Left ventricle myocardium inferior (tissue), 1 donor: ENCODE measurements at regions not wholly inside any gene's neighbourhood (a gene's known extent, or its start where the extent isn't known, plus 50 kb on each side); places are given as distances from the start of the nearest gene placed in this dataset.

Experiments
- DNase-seq: peaks from one replicate; pipeline ENCODE4 v3.0.0-alpha.2; 2020
- H3K27ac ChIP-seq: fragments of 200-600 bp; replicated peaks from 2 replicates; pipeline ENCODE4 v1.8.0; 2021
- H3K27me3 ChIP-seq: fragments of 200-600 bp; 2 replicates; pipeline ENCODE4 v1.8.0; 2021; ENCODE audit warnings: low read depth
- H3K36me3 ChIP-seq: fragments of 200-600 bp; 2 replicates; pipeline ENCODE4 v1.8.0; 2021
- H3K4me1 ChIP-seq: fragments of 200-600 bp; 2 replicates; pipeline ENCODE4 v1.8.0; 2021
- H3K4me3 ChIP-seq: fragments of 200-600 bp; 2 replicates; pipeline ENCODE4 v1.8.0; 2021; ENCODE audit warnings: mild to moderate bottlenecking, moderate library complexity
- H3K9me3 ChIP-seq: fragments of 200-600 bp; replicated peaks from 2 replicates; pipeline ENCODE4 v1.8.0; 2021
- CTCF ChIP-seq: fragments of 200-600 bp; IDR thresholded peaks from 2 replicates; pipeline ENCODE4 v1.8.0; 2021; ENCODE audit warnings: antibody characterized with exemption, mild to moderate bottlenecking, borderline replicate concordance
- intact Hi-C: fragments of 100-400 bp; cut with micrococcal nuclease; formaldehyde crosslinking; loops from one replicate; pipeline ENCODE4 v1.11.0; 2022
- donor health status: DM: no; HTN: yes; CAD: no; lungs with severe emphysema.

- no peaks in the 10 kb centered on the region for H3K4me1 ChIP-seq
- H3K9me3 ChIP-seq, result peaks cover 4% of the 10 kb centered on the region
- no peak overlapping the region for H3K27ac ChIP-seq
- H3K27me3 ChIP-seq, result no peaks in the 10 kb centered on the region
- TF ChIP-seq CTCF, result no peak
- no peak for DNase-seq
- H3K36me3 ChIP-seq, result no peaks in the 10 kb centered on the region
- no peak overlapping the region for H3K4me3 ChIP-seq
- intact Hi-C loops, result no loop called here
Measured at GRCh38 chrX:118179718-118180117, 63.1 kb upstream of the KLHL13 start.

- TF ChIP-seq CTCF, result no peak
- Histone ChIP-seq H3K36me3 (no peaks in the 10 kb centered on the region), H3K27ac (no peak overlapping the region), H3K9me3 (peaks cover 4% of the 10 kb centered on the region), H3K4me3 (no peak overlapping the region), H3K27me3 (no peaks in the 10 kb centered on the region), H3K4me1 (no peaks in the 10 kb centered on the region)
- no peak for DNase-seq
- intact Hi-C loops, result no loop called here
Measured at GRCh38 chrX:118181030-118181429, 64.4 kb upstream of the KLHL13 start.

GRCh38 chrX:118182025-118182424, 65.4 kb upstream of the KLHL13 start:
- no peak for TF ChIP-seq CTCF
- Histone ChIP-seq H3K36me3 (no peaks in the 10 kb centered on the region), H3K27ac (no peak overlapping the region), H3K4me3 (no peak overlapping the region), H3K27me3 (no peaks in the 10 kb centered on the region), H3K9me3 (peaks cover 4% of the 10 kb centered on the region), H3K4me1 (no peaks in the 10 kb centered on the region)
- intact Hi-C loops, result no loop called here
- no peak for DNase-seq

GRCh38 chrX:118182681-118183080, 66.1 kb upstream of the KLHL13 start:
- intact Hi-C loops, result no loop called here

GRCh38 chrX:118183606-118184005, 67.0 kb upstream of the KLHL13 start:
- no peak for TF ChIP-seq CTCF
- no peaks in the 10 kb centered on the region for H3K27me3 ChIP-seq
- H3K9me3 ChIP-seq, result peaks cover 4% of the 10 kb centered on the region
- no peak for DNase-seq
- no peak overlapping the region for H3K27ac ChIP-seq
- no peak overlapping the region for H3K4me3 ChIP-seq
- H3K4me1 ChIP-seq, result no peaks in the 10 kb centered on the region
- intact Hi-C loops, result no loop called here
- no peaks in the 10 kb centered on the region for H3K36me3 ChIP-seq

More at GRCh38 chrX:118182681-118183080, 66.1 kb upstream of the KLHL13 start:
- no peak for DNase-seq
- no peak overlapping the region for H3K4me3 ChIP-seq
- no peak overlapping the region for H3K27ac ChIP-seq
- H3K36me3 ChIP-seq, result no peaks in the 10 kb centered on the region
- H3K9me3 ChIP-seq, result peaks cover 4% of the 10 kb centered on the region
- no peaks in the 10 kb centered on the region for H3K4me1 ChIP-seq
- TF ChIP-seq CTCF, result no peak
- no peaks in the 10 kb centered on the region for H3K27me3 ChIP-seq

- no peaks in the 10 kb centered on the region for H3K36me3 ChIP-seq
- no peak for DNase-seq
- no peak for TF ChIP-seq CTCF
- no peak overlapping the region for H3K27ac ChIP-seq
- no peaks in the 10 kb centered on the region for H3K4me1 ChIP-seq
- H3K9me3 ChIP-seq, result peaks cover 4% of the 10 kb centered on the region
- no peak overlapping the region for H3K4me3 ChIP-seq
- intact Hi-C loops, result no loop called here
- no peaks in the 10 kb centered on the region for H3K27me3 ChIP-seq
Measured at GRCh38 chrX:118187100-118187499, 70.5 kb upstream of the KLHL13 start.
